ENCODE measurements at regions not wholly inside any gene's neighbourhood (a gene's known extent, or its start where the extent isn't known, plus 50 kb on each side); places are given as distances from the start of the nearest gene placed in this dataset.

DNA sequence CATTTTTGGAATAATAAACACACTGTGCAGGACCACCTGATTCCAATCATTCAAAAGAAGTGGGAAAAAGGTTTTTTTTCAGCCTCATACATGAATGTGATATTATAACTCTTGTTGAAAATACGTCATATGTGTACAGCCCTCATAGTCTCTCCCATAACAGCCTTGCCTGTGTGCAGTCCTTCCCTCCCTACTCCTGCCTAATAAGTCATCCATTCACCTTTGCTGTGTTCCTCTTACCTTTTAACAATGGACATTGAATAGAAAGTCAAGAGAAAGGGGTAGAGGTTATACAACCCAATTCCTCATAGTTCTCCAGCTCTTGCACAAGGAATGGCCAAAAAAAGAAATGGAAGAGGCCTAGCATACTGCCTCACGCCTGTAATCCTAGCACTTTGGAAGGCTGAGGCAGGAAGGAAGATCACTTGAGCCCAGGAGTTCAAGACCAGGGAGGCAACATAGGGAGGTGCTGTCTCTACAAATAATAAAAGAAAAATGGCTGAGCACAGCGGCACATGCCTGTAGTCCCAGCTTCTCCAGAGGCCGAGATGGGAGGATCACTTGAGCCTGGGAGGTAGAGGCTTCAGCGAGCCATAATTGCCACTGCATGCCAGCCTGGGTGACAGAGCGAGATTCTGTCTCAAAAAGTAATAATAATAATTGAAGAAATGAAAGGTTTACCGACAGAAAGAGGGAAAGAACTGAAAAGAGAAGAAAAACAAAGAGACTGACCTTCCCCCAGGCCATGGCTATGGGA is 356.1 kb upstream of the KIF2A start:
- TF ChIP-seq SNAI2 (CRISPR knock-in tag; IDR thresholded peaks at IDR 0.05) (no peak), ZNF70 (CRISPR knock-in tag; IDR thresholded peaks at IDR 0.05) (no peak), RARB (CRISPR knock-in tag; IDR thresholded peaks at IDR 0.05) (no peak), ZC3H10 (CRISPR knock-in tag; IDR thresholded peaks at IDR 0.05) (no peak), ZNF8 (CRISPR knock-in tag; IDR thresholded peaks at IDR 0.05) (no peak), ZFP3 (CRISPR knock-in tag; IDR thresholded peaks at IDR 0.05) (no peak), TOX (CRISPR knock-in tag; IDR thresholded peaks at IDR 0.05; ENCODE audit: borderline replicate concordance) (no peak), CSDC2 (CRISPR knock-in tag; IDR thresholded peaks at IDR 0.05) (no peak), GLIS3 (CRISPR knock-in tag; IDR thresholded peaks at IDR 0.05) (no peak), ARNTL (CRISPR knock-in tag; IDR thresholded peaks at IDR 0.05; ENCODE audit: borderline replicate concordance, low read depth) (no peak), OSR1 (CRISPR knock-in tag; IDR thresholded peaks at IDR 0.05) (no peak), ZNF565 (CRISPR knock-in tag; conservative IDR thresholded peaks at IDR 0.05; ENCODE audit: low read depth) (no peak), ESRRG (CRISPR knock-in tag; IDR thresholded peaks at IDR 0.05) (no peak)
- TF ChIP-seq, protein P1, sequence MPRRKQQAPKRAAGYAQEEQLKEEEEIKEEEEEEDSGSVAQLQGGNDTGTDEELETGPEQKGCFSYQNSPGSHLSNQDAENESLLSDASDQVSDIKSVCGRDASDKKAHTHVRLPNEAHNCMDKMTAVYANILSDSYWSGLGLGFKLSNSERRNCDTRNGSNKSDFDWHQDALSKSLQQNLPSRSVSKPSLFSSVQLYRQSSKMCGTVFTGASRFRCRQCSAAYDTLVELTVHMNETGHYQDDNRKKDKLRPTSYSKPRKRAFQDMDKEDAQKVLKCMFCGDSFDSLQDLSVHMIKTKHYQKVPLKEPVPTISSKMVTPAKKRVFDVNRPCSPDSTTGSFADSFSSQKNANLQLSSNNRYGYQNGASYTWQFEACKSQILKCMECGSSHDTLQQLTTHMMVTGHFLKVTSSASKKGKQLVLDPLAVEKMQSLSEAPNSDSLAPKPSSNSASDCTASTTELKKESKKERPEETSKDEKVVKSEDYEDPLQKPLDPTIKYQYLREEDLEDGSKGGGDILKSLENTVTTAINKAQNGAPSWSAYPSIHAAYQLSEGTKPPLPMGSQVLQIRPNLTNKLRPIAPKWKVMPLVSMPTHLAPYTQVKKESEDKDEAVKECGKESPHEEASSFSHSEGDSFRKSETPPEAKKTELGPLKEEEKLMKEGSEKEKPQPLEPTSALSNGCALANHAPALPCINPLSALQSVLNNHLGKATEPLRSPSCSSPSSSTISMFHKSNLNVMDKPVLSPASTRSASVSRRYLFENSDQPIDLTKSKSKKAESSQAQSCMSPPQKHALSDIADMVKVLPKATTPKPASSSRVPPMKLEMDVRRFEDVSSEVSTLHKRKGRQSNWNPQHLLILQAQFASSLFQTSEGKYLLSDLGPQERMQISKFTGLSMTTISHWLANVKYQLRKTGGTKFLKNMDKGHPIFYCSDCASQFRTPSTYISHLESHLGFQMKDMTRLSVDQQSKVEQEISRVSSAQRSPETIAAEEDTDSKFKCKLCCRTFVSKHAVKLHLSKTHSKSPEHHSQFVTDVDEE (CRISPR knock-in tag; IDR thresholded peaks at IDR 0.05) = no peak
- TF ChIP-seq, protein P2, sequence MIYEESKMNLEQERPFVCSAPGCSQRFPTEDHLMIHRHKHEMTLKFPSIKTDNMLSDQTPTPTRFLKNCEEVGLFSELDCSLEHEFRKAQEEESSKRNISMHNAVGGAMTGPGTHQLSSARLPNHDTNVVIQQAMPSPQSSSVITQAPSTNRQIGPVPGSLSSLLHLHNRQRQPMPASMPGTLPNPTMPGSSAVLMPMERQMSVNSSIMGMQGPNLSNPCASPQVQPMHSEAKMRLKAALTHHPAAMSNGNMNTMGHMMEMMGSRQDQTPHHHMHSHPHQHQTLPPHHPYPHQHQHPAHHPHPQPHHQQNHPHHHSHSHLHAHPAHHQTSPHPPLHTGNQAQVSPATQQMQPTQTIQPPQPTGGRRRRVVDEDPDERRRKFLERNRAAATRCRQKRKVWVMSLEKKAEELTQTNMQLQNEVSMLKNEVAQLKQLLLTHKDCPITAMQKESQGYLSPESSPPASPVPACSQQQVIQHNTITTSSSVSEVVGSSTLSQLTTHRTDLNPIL (CRISPR knock-in tag; IDR thresholded peaks at IDR 0.05; ENCODE audit: low read depth) = no peak
- TF ChIP-seq, protein P3, sequence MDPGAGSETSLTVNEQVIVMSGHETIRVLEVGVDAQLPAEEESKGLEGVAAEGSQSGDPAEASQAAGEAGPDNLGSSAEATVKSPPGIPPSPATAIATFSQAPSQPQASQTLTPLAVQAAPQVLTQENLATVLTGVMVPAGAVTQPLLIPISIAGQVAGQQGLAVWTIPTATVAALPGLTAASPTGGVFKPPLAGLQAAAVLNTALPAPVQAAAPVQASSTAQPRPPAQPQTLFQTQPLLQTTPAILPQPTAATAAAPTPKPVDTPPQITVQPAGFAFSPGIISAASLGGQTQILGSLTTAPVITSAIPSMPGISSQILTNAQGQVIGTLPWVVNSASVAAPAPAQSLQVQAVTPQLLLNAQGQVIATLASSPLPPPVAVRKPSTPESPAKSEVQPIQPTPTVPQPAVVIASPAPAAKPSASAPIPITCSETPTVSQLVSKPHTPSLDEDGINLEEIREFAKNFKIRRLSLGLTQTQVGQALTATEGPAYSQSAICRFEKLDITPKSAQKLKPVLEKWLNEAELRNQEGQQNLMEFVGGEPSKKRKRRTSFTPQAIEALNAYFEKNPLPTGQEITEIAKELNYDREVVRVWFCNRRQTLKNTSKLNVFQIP (CRISPR knock-in tag; IDR thresholded peaks at IDR 0.05; ENCODE audit: borderline replicate concordance, low read depth) = no peak
- no peak for ATAC-seq

DNA sequence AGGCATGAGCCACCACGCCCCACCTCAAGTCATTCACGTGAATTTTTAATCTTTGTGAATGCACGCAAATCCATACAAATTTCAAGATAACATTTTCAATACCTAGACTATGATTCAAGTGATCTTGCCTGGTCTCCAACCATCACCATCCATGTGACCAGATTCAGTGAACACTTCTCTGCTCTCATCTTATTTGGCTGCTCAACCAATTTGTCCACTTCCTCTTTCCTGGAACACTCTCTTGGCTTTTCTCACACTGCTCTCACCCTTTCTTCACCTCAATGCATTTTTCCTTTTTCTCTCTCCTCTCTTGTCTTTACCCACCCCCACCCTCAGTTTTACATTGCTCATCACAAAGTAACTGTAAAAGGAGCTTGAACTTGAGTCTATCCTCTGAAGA is 354.7 kb upstream of the KIF2A start:
- no peak for TF ChIP-seq PPARA (CRISPR knock-in tag; IDR thresholded peaks at IDR 0.05; ENCODE audit: borderline replicate concordance)
- TF ChIP-seq ZNF8 (CRISPR knock-in tag; IDR thresholded peaks at IDR 0.05) = no peak
- TF ChIP-seq ZNF565 (CRISPR knock-in tag; conservative IDR thresholded peaks at IDR 0.05; ENCODE audit: low read depth) = no peak
- no peak for TF ChIP-seq BACH2 (CRISPR knock-in tag; IDR thresholded peaks at IDR 0.05; ENCODE audit: borderline replicate concordance)
- no peak for TF ChIP-seq ESRRG (CRISPR knock-in tag; IDR thresholded peaks at IDR 0.05)
- TF ChIP-seq GLIS3 (CRISPR knock-in tag; IDR thresholded peaks at IDR 0.05) = no peak
- TF ChIP-seq, protein P4, sequence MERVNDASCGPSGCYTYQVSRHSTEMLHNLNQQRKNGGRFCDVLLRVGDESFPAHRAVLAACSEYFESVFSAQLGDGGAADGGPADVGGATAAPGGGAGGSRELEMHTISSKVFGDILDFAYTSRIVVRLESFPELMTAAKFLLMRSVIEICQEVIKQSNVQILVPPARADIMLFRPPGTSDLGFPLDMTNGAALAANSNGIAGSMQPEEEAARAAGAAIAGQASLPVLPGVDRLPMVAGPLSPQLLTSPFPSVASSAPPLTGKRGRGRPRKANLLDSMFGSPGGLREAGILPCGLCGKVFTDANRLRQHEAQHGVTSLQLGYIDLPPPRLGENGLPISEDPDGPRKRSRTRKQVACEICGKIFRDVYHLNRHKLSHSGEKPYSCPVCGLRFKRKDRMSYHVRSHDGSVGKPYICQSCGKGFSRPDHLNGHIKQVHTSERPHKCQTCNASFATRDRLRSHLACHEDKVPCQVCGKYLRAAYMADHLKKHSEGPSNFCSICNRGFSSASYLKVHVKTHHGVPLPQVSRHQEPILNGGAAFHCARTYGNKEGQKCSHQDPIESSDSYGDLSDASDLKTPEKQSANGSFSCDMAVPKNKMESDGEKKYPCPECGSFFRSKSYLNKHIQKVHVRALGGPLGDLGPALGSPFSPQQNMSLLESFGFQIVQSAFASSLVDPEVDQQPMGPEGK (CRISPR knock-in tag; IDR thresholded peaks at IDR 0.05; ENCODE audit: borderline replicate concordance) = no peak
- no peak for TF ChIP-seq ISL1 (CRISPR knock-in tag; IDR thresholded peaks at IDR 0.05)
- no peak for TF ChIP-seq TCF4 (CRISPR knock-in tag; IDR thresholded peaks at IDR 0.05; ENCODE audit: borderline replicate concordance)
- no peak for TF ChIP-seq ZFP30 (CRISPR knock-in tag; IDR thresholded peaks at IDR 0.05)
- ATAC-seq = no peak

DNA sequence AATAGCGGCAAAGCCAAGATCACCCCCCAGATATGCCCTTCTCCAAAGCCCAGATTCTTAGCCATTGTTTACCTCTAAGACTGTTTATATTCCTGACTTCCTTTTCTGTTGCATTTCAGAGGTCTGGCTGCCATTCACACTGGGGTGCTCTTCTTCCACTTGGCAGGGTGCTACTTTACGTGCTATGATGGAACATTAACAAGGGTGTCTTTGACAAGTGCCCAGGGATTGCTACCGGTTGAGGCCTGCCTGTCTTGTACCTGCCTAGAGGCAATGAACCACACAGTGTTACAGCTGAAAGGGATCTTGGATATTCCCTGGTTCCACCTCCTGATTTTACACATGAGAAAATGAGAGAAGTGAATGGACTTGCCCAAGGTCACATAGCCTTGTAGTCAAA is 352.1 kb upstream of the KIF2A start:
- ATAC-seq = no peak
- no peak for TF ChIP-seq ZNF70 (CRISPR knock-in tag; IDR thresholded peaks at IDR 0.05)
- no peak for TF ChIP-seq ZC3H10 (CRISPR knock-in tag; IDR thresholded peaks at IDR 0.05)
- TF ChIP-seq GLIS3 (CRISPR knock-in tag; IDR thresholded peaks at IDR 0.05) = no peak
- TF ChIP-seq, protein P5, sequence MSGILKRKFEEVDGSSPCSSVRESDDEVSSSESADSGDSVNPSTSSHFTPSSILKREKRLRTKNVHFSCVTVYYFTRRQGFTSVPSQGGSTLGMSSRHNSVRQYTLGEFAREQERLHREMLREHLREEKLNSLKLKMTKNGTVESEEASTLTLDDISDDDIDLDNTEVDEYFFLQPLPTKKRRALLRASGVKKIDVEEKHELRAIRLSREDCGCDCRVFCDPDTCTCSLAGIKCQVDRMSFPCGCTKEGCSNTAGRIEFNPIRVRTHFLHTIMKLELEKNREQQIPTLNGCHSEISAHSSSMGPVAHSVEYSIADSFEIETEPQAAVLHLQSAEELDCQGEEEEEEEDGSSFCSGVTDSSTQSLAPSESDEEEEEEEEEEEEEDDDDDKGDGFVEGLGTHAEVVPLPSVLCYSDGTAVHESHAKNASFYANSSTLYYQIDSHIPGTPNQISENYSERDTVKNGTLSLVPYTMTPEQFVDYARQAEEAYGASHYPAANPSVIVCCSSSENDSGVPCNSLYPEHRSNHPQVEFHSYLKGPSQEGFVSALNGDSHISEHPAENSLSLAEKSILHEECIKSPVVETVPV (CRISPR knock-in tag; IDR thresholded peaks at IDR 0.05) = no peak
- no peak for TF ChIP-seq ZNF565 (CRISPR knock-in tag; conservative IDR thresholded peaks at IDR 0.05; ENCODE audit: low read depth)
- no peak for TF ChIP-seq CSDC2 (CRISPR knock-in tag; IDR thresholded peaks at IDR 0.05)
- TF ChIP-seq, protein P2 (CRISPR knock-in tag; IDR thresholded peaks at IDR 0.05; ENCODE audit: low read depth) = no peak
- TF ChIP-seq PPARA (CRISPR knock-in tag; IDR thresholded peaks at IDR 0.05; ENCODE audit: borderline replicate concordance) = no peak
- TF ChIP-seq TOX (CRISPR knock-in tag; IDR thresholded peaks at IDR 0.05; ENCODE audit: borderline replicate concordance) = no peak
- no peak for TF ChIP-seq SNAI2 (CRISPR knock-in tag; IDR thresholded peaks at IDR 0.05)
- TF ChIP-seq ESRRG (CRISPR knock-in tag; IDR thresholded peaks at IDR 0.05) = no peak
- no peak for TF ChIP-seq TCF4 (CRISPR knock-in tag; IDR thresholded peaks at IDR 0.05; ENCODE audit: borderline replicate concordance)
- TF ChIP-seq, protein P4 (CRISPR knock-in tag; IDR thresholded peaks at IDR 0.05; ENCODE audit: borderline replicate concordance) = no peak
- no peak for TF ChIP-seq OSR1 (CRISPR knock-in tag; IDR thresholded peaks at IDR 0.05)
- no peak for TF ChIP-seq ZFP30 (CRISPR knock-in tag; IDR thresholded peaks at IDR 0.05)
